CD14-positive monocyte (primary cell): ENCODE measurements at regions not wholly inside any gene's neighbourhood (a gene's known extent, or its start where the extent isn't known, plus 50 kb on each side); places are given as distances from the start of the nearest gene placed in this dataset.
A peak's percentile ranks its signal among the peaks of the same experiment; 100 is the strongest.

Source experiments
- DNase-seq, 3 donors: peaks; one replicate each; pipeline ENCODE4 v3.0.0-alpha.2; 2011 to 2022
- H2AFZ ChIP-seq: 2 replicates; pipeline ENCODE4 v1.6.0; 2012; ENCODE audit warnings: mild to moderate bottlenecking, low read depth, low read length, inconsistent platforms; ENCODE audit not compliant: insufficient read depth, poor library complexity, severe bottlenecking
- H3K27ac ChIP-seq, 2 donors: 1 replicate in 1 of 2; 2 replicates in 1 of 2; pipeline ENCODE4 v1.5.1; 2012 to 2013; ENCODE audit warnings: low read length in 2 of 2, control low read depth in 1 of 2, inconsistent platforms in 1 of 2, low read depth in 1 of 2, mild to moderate bottlenecking in 1 of 2
- H3K27me3 ChIP-seq, 2 donors: one replicate each; pipeline versions ENCODE4 v1.6.0 to v1.6.1; 2011 to 2013; ENCODE audit warnings: low read length in 2 of 2; ENCODE audit not compliant: control insufficient read depth in 2 of 2, insufficient read depth in 2 of 2
- H3K36me3 ChIP-seq, 2 donors: replicated peaks in 1 of 2; 1 replicate in 1 of 2; 2 replicates in 1 of 2; pipeline versions ENCODE4 v1.5.1 to v1.6.1; 2012 to 2013; ENCODE audit warnings: low read length in 2 of 2, control low read depth in 1 of 2, inconsistent platforms in 1 of 2, mild to moderate bottlenecking in 1 of 2; ENCODE audit not compliant: insufficient read depth in 2 of 2, control insufficient read depth in 1 of 2
- H3K4me1 ChIP-seq, 2 donors: 1 replicate in 1 of 2; 2 replicates in 1 of 2; pipeline versions ENCODE4 v1.5.1 to v1.6.1; 2012 to 2013; ENCODE audit warnings: low read length in 2 of 2, control low read depth in 1 of 2, inconsistent platforms in 1 of 2, mild to moderate bottlenecking in 1 of 2, moderate library complexity in 1 of 2; ENCODE audit not compliant: insufficient read depth in 2 of 2, control insufficient read depth in 1 of 2
- H3K4me2 ChIP-seq: replicated peaks from 2 replicates; pipeline ENCODE3; 2012; ENCODE audit warnings: low read length, moderate library complexity, mild to moderate bottlenecking; ENCODE audit not compliant: poor library complexity, severe bottlenecking; ENCODE audit errors: extremely low read depth
- H3K4me3 ChIP-seq, 3 experiments: fragments of 200-600 bp in 1 of 3; sonication (generic) in 1 of 3; replicated peaks in 1 of 3; 1 replicate in 2 of 3; 2 replicates in 1 of 3; pipeline ENCODE4 v1.5.1; 2011 to 2013; ENCODE audit warnings: low read length in 3 of 3, mild to moderate bottlenecking in 3 of 3, control low read depth in 2 of 3, low read depth in 2 of 3, inconsistent platforms in 1 of 3, moderate library complexity in 1 of 3
- H3K79me2 ChIP-seq: 2 replicates; pipeline ENCODE4 v1.6.0; 2012; ENCODE audit warnings: mild to moderate bottlenecking, control low read depth, inconsistent platforms, low read length, moderate library complexity; ENCODE audit not compliant: insufficient read depth
- H3K9ac ChIP-seq: 2 replicates; pipeline ENCODE4 v1.6.0; 2017; ENCODE audit warnings: low read length, mild to moderate bottlenecking; ENCODE audit not compliant: insufficient read depth, poor library complexity, severe bottlenecking
- H3K9me3 ChIP-seq, 2 donors: replicated peaks in 1 of 2; 1 replicate in 1 of 2; 2 replicates in 1 of 2; pipeline versions ENCODE4 v1.5.1 to v1.6.1; 2012 to 2013; ENCODE audit warnings: low read length in 2 of 2, control low read depth in 1 of 2; ENCODE audit not compliant: control insufficient read depth in 1 of 2, insufficient read depth in 1 of 2
- H4K20me1 ChIP-seq: 2 replicates; pipeline ENCODE4 v1.6.0; 2012; ENCODE audit warnings: mild to moderate bottlenecking, low read length, control low read depth, moderate library complexity; ENCODE audit not compliant: insufficient read depth
- H3K27ac Mint-ChIP-seq, 7 donors: one replicate each; pipeline ENCODE4 v1.8.0; 2020; ENCODE audit warnings: mild to moderate bottlenecking in 7 of 7, mixed read lengths in 7 of 7, moderate library complexity in 6 of 7, inconsistent platforms in 2 of 7
- H3K27me3 Mint-ChIP-seq, 3 donors: one replicate each; pipeline ENCODE4 v1.8.0; 2021 to 2022; ENCODE audit warnings: low read depth in 3 of 3, mild to moderate bottlenecking in 3 of 3, mixed read lengths in 3 of 3, moderate library complexity in 3 of 3, inconsistent platforms in 1 of 3
- H3K36me3 Mint-ChIP-seq, 2 donors: one replicate each; pipeline ENCODE4 v1.8.0; 2020; ENCODE audit warnings: mixed read lengths in 2 of 2, inconsistent platforms in 1 of 2, mild to moderate bottlenecking in 1 of 2
- H3K4me1 Mint-ChIP-seq: one replicate; pipeline ENCODE4 v1.8.0; 2020; ENCODE audit warnings: mild to moderate bottlenecking, mixed read lengths
- H3K4me3 Mint-ChIP-seq, 2 donors: one replicate each; pipeline ENCODE4 v1.8.0; 2020; ENCODE audit warnings: mild to moderate bottlenecking in 2 of 2, mixed read lengths in 2 of 2, moderate library complexity in 1 of 2
- H3K9me3 Mint-ChIP-seq, 7 donors: one replicate each; pipeline ENCODE4 v1.8.0; 2020 to 2022; ENCODE audit warnings: mixed read lengths in 7 of 7, mild to moderate bottlenecking in 6 of 7, moderate library complexity in 6 of 7, inconsistent platforms in 2 of 7
- WGBS: methylation state at CpG from one replicate; pipeline ENCODE4 v1.1.5; 2013; ENCODE audit warnings: missing lambda C conversion rate; ENCODE audit not compliant: insufficient coverage; 5-methylcytosine and 5-hydroxymethylcytosine counted together
- intact Hi-C, 2 donors: fragments of 100-400 bp; cut with micrococcal nuclease; formaldehyde crosslinking; loops; one replicate each; pipeline versions ENCODE4 v1.15.0 to v1.15.1; 2023
- TF ChIP-seq, protein P1 (sequence below): fragments of 200-600 bp; IDR thresholded peaks from one replicate; pipeline ENCODE4 v1.8.0; 2022; ENCODE audit warnings: antibody characterized with exemption, mild to moderate bottlenecking

DNA sequence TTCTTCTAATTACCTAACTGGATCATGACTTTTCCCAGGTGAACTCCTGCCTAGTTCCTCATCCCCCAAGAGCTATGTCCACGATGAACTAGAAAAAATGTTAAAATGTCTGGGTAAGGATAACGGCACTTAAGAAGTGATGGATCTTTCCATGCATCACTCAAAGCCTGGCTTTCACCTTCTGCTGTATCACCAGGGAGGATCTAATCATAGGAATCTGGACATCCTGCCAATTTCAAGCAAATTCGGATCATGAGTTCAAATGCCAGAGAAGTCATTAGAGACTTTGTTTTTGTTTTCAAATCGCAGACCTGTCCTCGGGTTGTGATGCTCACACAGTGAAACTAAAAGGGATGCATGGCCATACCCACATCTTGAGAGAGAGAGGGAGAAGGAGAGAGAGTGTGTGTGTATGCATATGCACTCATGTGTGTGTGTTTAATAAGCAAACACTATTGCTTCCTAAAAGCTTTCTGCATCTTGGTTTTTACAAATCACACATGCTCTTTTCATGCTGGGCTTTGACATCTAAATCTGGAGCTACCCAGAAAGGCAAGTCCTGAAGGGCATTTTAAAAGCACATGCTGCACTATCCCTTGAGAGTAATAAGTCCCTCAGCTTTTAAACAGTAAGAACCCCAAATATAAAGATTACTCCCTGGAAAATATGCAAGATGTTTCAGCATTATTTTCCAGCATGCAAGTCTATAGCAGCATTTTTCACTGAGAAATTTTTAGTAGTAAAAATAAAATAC, 524.6 kb upstream of the NOX3 start:
- DNase-seq = no peak
- intact Hi-C loops = no loop called here
- no peak overlapping the region for H3K4me3 Mint-ChIP-seq
- no peak overlapping the region for H3K9ac ChIP-seq
- TF ChIP-seq, protein P1, sequence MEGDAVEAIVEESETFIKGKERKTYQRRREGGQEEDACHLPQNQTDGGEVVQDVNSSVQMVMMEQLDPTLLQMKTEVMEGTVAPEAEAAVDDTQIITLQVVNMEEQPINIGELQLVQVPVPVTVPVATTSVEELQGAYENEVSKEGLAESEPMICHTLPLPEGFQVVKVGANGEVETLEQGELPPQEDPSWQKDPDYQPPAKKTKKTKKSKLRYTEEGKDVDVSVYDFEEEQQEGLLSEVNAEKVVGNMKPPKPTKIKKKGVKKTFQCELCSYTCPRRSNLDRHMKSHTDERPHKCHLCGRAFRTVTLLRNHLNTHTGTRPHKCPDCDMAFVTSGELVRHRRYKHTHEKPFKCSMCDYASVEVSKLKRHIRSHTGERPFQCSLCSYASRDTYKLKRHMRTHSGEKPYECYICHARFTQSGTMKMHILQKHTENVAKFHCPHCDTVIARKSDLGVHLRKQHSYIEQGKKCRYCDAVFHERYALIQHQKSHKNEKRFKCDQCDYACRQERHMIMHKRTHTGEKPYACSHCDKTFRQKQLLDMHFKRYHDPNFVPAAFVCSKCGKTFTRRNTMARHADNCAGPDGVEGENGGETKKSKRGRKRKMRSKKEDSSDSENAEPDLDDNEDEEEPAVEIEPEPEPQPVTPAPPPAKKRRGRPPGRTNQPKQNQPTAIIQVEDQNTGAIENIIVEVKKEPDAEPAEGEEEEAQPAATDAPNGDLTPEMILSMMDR = no peak
- no peaks in the 10 kb centered on the region for H3K4me1 Mint-ChIP-seq
- H3K79me2 ChIP-seq = no peaks in the 10 kb centered on the region
- H3K4me1 ChIP-seq = no peaks in the 10 kb centered on the region
- no peaks in the 10 kb centered on the region for H3K27me3 ChIP-seq
- H3K27ac Mint-ChIP-seq = no peak overlapping the region
- no peak overlapping the region for H3K27ac ChIP-seq
- H2AFZ ChIP-seq = no peak overlapping the region
- H3K36me3 ChIP-seq = no peaks in the 10 kb centered on the region
- no peak overlapping the region for H3K4me3 ChIP-seq
- 94% methylated on average over 4 of the region's 5 CpGs for WGBS
- no peaks in the 10 kb centered on the region for H4K20me1 ChIP-seq
- H3K4me2 ChIP-seq = no peak overlapping the region
- H3K36me3 Mint-ChIP-seq = no peaks in the 10 kb centered on the region
- peaks cover 0 to 3% (median 0%) of the 10 kb centered on the region in 3 donors for H3K27me3 Mint-ChIP-seq
- no peaks in the 10 kb centered on the region for H3K9me3 ChIP-seq
- peaks cover 0 to 2% (median 0%) of the 10 kb centered on the region in 7 donors for H3K9me3 Mint-ChIP-seq

DNA sequence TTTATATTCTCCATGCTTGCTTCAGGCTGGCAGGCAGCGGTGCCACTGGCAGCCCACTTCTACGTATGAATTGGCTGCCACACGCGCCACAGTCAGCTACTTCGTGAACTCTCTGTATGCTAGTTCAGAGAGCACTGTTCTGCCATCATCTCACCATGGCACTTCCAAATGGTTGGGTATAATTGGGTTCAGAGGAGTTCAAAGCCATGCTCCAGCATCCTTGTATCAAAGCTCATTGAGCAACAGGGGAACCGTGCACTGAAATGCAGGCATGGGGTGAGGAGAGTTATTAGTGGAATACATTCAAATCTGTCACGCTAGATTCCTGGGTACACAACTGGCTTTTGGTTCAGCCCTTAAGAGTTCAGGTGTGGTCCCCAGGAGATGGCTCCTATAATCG, 519.9 kb upstream of the NOX3 start:
- H3K27ac Mint-ChIP-seq = peak overlapping the region in 1 of 7 donors; percentile 60
- 98% methylated on average over 6 of the region's 8 CpGs for WGBS
- Histone ChIP-seq H3K27ac (no peak overlapping the region), H3K4me3 (no peak overlapping the region), H2AFZ (no peak overlapping the region), H3K9ac (no peak overlapping the region), H3K4me1 (peaks cover 0 to 7% of the 10 kb centered on the region in 2 donors), H3K27me3 (no peaks in the 10 kb centered on the region), H3K4me2 (no peak overlapping the region), H4K20me1 (no peaks in the 10 kb centered on the region), H3K36me3 (no peaks in the 10 kb centered on the region), H3K79me2 (no peaks in the 10 kb centered on the region), H3K9me3 (no peaks in the 10 kb centered on the region)
- H3K36me3 Mint-ChIP-seq = no peaks in the 10 kb centered on the region
- intact Hi-C loops = no loop called here
- peaks cover 0 to 2% (median 0%) of the 10 kb centered on the region in 7 donors for H3K9me3 Mint-ChIP-seq
- TF ChIP-seq, protein P1 = no peak
- peaks cover 15% of the 10 kb centered on the region for H3K4me1 Mint-ChIP-seq
- no peak for DNase-seq
- H3K4me3 Mint-ChIP-seq = no peak overlapping the region
- no peaks in the 10 kb centered on the region for H3K27me3 Mint-ChIP-seq
